HepG2 (cell line): ENCODE measurements at regions not wholly inside any gene's neighbourhood (a gene's known extent, or its start where the extent isn't known, plus 50 kb on each side); places are given as distances from the start of the nearest gene placed in this dataset.

ENCODE experiments used
- ATAC-seq: fragments of 200-7000 bp; cut with Tn5 transposase; 3 replicates; pipeline ENCODE4 v1.9.1; 2020; ENCODE audit warnings: mild to moderate bottlenecking, moderate library complexity
- BruUV-seq: library from RNA; stranded (reverse); fragments of 400-500 nt; replicated peaks from 2 replicates; lab custom pipeline; 2021; lab: Mats Ljungman, UMichigan
- CTCF ChIA-PET: fragments of 300-600 bp; formaldehyde crosslinking; extraction: SDS; loops from one replicate; lab custom pipeline; 2021; ENCODE audit warnings: low total read pairs, inconsistent platforms, low intra/inter-chr PET ratio; lab: Yijun Ruan, JAX
- POLR2A ChIA-PET: fragments of 350-600 bp; sonication (Branson Sonifier 250); formaldehyde crosslinking; loops from one replicate; lab custom pipeline; 2020; ENCODE audit warnings: antibody characterized with exemption, inconsistent platforms; lab: Yijun Ruan, JAX
- DNase-seq: peaks from one replicate; pipeline ENCODE4 v3.0.0-alpha.2; 2015; ENCODE audit warnings: low spot score
- FAIRE-seq: peaks from 3 replicates; lab custom pipeline; 2011; peaks lifted over from hg19 to GRCh38; lab: Jason Lieb, UNC
- H2AFZ ChIP-seq: one replicate; pipeline ENCODE4 v1.6.1; 2011; ENCODE audit warnings: low read length, inconsistent platforms
- H3K27ac ChIP-seq: fragments of 300-600 bp; 3 replicates; pipeline ENCODE4 v1.8.0; 2011; ENCODE audit warnings: mixed run types, mild to moderate bottlenecking, mixed read lengths, low read length, inconsistent platforms; ENCODE audit not compliant: insufficient read depth; ENCODE audit errors: extremely low read length
- H3K27me3 ChIP-seq, 2 experiments: fragments of 200-600 bp in 1 of 2; 2 replicates in 1 of 2; 3 replicates in 1 of 2; pipeline versions ENCODE4 v1.6.0 to v1.8.0; 2011; ENCODE audit warnings: low read length in 2 of 2, mild to moderate bottlenecking in 2 of 2, moderate library complexity in 2 of 2, inconsistent platforms in 1 of 2; ENCODE audit not compliant: insufficient read depth in 2 of 2, control insufficient read depth in 1 of 2
- H3K36me3 ChIP-seq, 2 experiments: fragments of 200-600 bp in 1 of 2; replicated peaks in 1 of 2; 2 replicates in 1 of 2; 3 replicates in 1 of 2; pipeline versions ENCODE4 v1.5.1 to v1.8.0; 2011; ENCODE audit warnings: low read length in 2 of 2, inconsistent platforms in 1 of 2; ENCODE audit not compliant: insufficient read depth in 2 of 2, control insufficient read depth in 1 of 2
- H3K4me1 ChIP-seq: 2 replicates; pipeline ENCODE4 v1.5.1; 2012; ENCODE audit warnings: low read length, inconsistent platforms; ENCODE audit not compliant: insufficient read depth
- H3K4me2 ChIP-seq: 2 replicates; pipeline ENCODE4 v1.6.0; 2011; ENCODE audit warnings: low read depth, low read length, inconsistent platforms
- H3K4me3 ChIP-seq, 3 experiments: fragments of 200-600 bp in 1 of 3; sonication (generic), shearing (Covaris generic) in 1 of 3; replicated peaks in 1 of 3; 2 replicates each; pipeline ENCODE4 v1.5.1; 2011 to 2016; ENCODE audit warnings: low read length in 3 of 3, inconsistent platforms in 2 of 3, low read depth in 2 of 3, mild to moderate bottlenecking in 2 of 3, control low read depth in 1 of 3, mixed read lengths in 1 of 3; ENCODE audit not compliant: insufficient read depth in 1 of 3
- H3K79me2 ChIP-seq: one replicate; pipeline ENCODE4 v1.6.1; 2011; ENCODE audit warnings: low read length, inconsistent platforms; ENCODE audit not compliant: insufficient read depth
- H3K9ac ChIP-seq: 2 replicates; pipeline ENCODE4 v1.6.0; 2011; ENCODE audit warnings: mild to moderate bottlenecking, low read depth, low read length, inconsistent platforms; ENCODE audit not compliant: insufficient read depth
- H3K9me3 ChIP-seq: 2 replicates; pipeline ENCODE4 v1.5.1; 2012; ENCODE audit warnings: mild to moderate bottlenecking, low read length
- H4K20me1 ChIP-seq: 2 replicates; pipeline ENCODE4 v1.6.0; 2011; ENCODE audit warnings: inconsistent platforms, mild to moderate bottlenecking, low read length, moderate library complexity; ENCODE audit not compliant: insufficient read depth
- BCL6 ChIP-seq: IDR thresholded peaks from 2 replicates; pipeline ENCODE4 v1.6.1; 2016; ENCODE audit warnings: missing genetic modification reagents, missing compliant biosample characterization
- ESRRA ChIP-seq: sonication (generic); formaldehyde crosslinking; IDR thresholded peaks from 2 replicates; pipeline ENCODE4 v1.5.1; 2020; ENCODE audit warnings: mild to moderate bottlenecking, low read depth, missing genetic modification reagents
- HNF4A ChIP-seq: sonication (generic); formaldehyde crosslinking; IDR thresholded peaks from 2 replicates; pipeline ENCODE4 v1.4.0; 2020; ENCODE audit warnings: missing genetic modification reagents
- PITX1 ChIP-seq: sonication (generic); formaldehyde crosslinking; IDR thresholded peaks from 2 replicates; pipeline ENCODE4 v1.5.1; 2020; ENCODE audit warnings: mild to moderate bottlenecking, missing genetic modification reagents
- SALL1 ChIP-seq: sonication (generic); formaldehyde crosslinking; IDR thresholded peaks from 2 replicates; pipeline ENCODE4 v1.8.0; 2022; ENCODE audit warnings: mild to moderate bottlenecking, missing genetic modification reagents
- TCF12 ChIP-seq, 2 experiments: fragments of 450-650 bp in 1 of 2; sonication (generic) in 1 of 2; formaldehyde crosslinking in 1 of 2; IDR thresholded peaks; 2 replicates each; pipeline versions ENCODE4 v1.6.1 to v1.8.0; 2017 to 2022; ENCODE audit warnings: antibody characterized with exemption in 1 of 2, mild to moderate bottlenecking in 1 of 2, missing genetic modification reagents in 1 of 2, moderate library complexity in 1 of 2
- ZNF343 ChIP-seq: sonication (generic); formaldehyde crosslinking; IDR thresholded peaks from 2 replicates; pipeline ENCODE4 v1.4.0; 2020; ENCODE audit warnings: mild to moderate bottlenecking, missing genetic modification reagents
- ZNF747 ChIP-seq: sonication (generic); formaldehyde crosslinking; IDR thresholded peaks from 2 replicates; pipeline ENCODE4 v1.8.1; 2023; ENCODE audit warnings: missing genetic modification reagents, mild to moderate bottlenecking, borderline replicate concordance
- WGBS: methylation state at CpG from one replicate; pipeline ENCODE4 v1.1.6; 2017; ENCODE audit warnings: low lambda C conversion rate; 5-methylcytosine and 5-hydroxymethylcytosine counted together
- in situ Hi-C: cut with HindIII; loops from 2 replicates; pipeline ENCODE4 v1.10.0; 2017; ENCODE audit warnings: low pct_unique_long_range_greater_than_20kb; ENCODE audit not compliant: extremely low pct_ligation_motif_present
- intact Hi-C: fragments of 100-400 bp; cut with micrococcal nuclease; formaldehyde crosslinking; loops from one replicate; pipeline ENCODE4 v1.10.0; 2022; ENCODE audit not compliant: unreplicated experiment
- TF ChIP-seq, protein P1 (sequence below): sonication (generic); formaldehyde crosslinking; IDR thresholded peaks from 2 replicates; pipeline ENCODE4 v1.4.0; 2020; ENCODE audit warnings: mild to moderate bottlenecking, missing genetic modification reagents
- TF ChIP-seq, protein P2 (sequence below): sonication (generic); formaldehyde crosslinking; IDR thresholded peaks from 2 replicates; pipeline ENCODE4 v1.5.1; 2020; ENCODE audit warnings: mild to moderate bottlenecking, missing genetic modification reagents, borderline replicate concordance
- TF ChIP-seq, protein P3 (sequence below): sonication (generic); formaldehyde crosslinking; IDR thresholded peaks from 2 replicates; pipeline ENCODE4 v1.8.0; 2022; ENCODE audit warnings: mild to moderate bottlenecking, missing genetic modification reagents; ENCODE audit not compliant: insufficient replicate concordance

DNA sequence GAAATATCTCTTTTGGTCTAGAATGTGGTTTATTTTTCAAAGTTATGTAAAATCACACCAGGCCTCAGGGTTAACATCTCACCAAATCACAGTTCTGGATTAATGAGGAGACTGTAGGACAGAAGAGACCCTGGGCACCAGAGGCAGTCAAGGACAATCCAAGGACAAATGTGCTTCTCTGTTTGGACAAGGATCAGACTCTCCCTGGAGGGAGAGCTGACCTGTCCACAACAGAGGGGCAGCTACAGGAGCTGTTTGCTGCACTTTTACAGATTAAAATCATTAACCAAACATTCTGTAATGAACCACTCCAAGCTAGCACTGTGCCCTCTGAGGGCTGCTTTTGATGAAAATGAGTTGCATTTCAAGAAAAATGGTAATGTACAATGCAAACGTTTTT is 690.6 kb upstream of the SLC8A1 start:
- no peak overlapping the region for H3K4me3 ChIP-seq
- H3K9ac ChIP-seq, result no peak overlapping the region
- no peak overlapping the region for H3K4me2 ChIP-seq
- CTCF ChIA-PET, result no interaction called here
- H3K27ac ChIP-seq, result no peak overlapping the region
- intact Hi-C loops (loop anchor here (10.0 kb wide), 1 partner anchor 1248 kb away; no protein-coding TSS in a partner anchor), in situ Hi-C loops (no loop called here)
- DNase-seq, result peak; percentile 8
- H3K27me3 ChIP-seq, result no peaks in the 10 kb centered on the region
- no peaks in the 10 kb centered on the region for H3K79me2 ChIP-seq
- H3K36me3 ChIP-seq, result no peaks in the 10 kb centered on the region
- BruUV-seq, result no TSS peak
- H3K9me3 ChIP-seq, result no peaks in the 10 kb centered on the region
- no peak overlapping the region for H2AFZ ChIP-seq
- peak; percentile 88 for ATAC-seq
- H3K4me1 ChIP-seq, result peaks cover 14% of the 10 kb centered on the region
- 0% methylated on average over 1 of the region's 1 CpG for WGBS
- H4K20me1 ChIP-seq, result no peaks in the 10 kb centered on the region
- FAIRE-seq, result no peak
- POLR2A ChIA-PET, result no interaction called here
- TF ChIP-seq, protein P1, sequence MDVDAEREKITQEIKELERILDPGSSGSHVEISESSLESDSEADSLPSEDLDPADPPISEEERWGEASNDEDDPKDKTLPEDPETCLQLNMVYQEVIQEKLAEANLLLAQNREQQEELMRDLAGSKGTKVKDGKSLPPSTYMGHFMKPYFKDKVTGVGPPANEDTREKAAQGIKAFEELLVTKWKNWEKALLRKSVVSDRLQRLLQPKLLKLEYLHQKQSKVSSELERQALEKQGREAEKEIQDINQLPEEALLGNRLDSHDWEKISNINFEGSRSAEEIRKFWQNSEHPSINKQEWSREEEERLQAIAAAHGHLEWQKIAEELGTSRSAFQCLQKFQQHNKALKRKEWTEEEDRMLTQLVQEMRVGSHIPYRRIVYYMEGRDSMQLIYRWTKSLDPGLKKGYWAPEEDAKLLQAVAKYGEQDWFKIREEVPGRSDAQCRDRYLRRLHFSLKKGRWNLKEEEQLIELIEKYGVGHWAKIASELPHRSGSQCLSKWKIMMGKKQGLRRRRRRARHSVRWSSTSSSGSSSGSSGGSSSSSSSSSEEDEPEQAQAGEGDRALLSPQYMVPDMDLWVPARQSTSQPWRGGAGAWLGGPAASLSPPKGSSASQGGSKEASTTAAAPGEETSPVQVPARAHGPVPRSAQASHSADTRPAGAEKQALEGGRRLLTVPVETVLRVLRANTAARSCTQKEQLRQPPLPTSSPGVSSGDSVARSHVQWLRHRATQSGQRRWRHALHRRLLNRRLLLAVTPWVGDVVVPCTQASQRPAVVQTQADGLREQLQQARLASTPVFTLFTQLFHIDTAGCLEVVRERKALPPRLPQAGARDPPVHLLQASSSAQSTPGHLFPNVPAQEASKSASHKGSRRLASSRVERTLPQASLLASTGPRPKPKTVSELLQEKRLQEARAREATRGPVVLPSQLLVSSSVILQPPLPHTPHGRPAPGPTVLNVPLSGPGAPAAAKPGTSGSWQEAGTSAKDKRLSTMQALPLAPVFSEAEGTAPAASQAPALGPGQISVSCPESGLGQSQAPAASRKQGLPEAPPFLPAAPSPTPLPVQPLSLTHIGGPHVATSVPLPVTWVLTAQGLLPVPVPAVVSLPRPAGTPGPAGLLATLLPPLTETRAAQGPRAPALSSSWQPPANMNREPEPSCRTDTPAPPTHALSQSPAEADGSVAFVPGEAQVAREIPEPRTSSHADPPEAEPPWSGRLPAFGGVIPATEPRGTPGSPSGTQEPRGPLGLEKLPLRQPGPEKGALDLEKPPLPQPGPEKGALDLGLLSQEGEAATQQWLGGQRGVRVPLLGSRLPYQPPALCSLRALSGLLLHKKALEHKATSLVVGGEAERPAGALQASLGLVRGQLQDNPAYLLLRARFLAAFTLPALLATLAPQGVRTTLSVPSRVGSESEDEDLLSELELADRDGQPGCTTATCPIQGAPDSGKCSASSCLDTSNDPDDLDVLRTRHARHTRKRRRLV, result no peak
- TF ChIP-seq TCF12 (IDR thresholded peaks at IDR 0.05), result no peak
- no peak for TF ChIP-seq TCF12 (CRISPR knock-in tag; IDR thresholded peaks at IDR 0.05)
- TF ChIP-seq, protein P2, sequence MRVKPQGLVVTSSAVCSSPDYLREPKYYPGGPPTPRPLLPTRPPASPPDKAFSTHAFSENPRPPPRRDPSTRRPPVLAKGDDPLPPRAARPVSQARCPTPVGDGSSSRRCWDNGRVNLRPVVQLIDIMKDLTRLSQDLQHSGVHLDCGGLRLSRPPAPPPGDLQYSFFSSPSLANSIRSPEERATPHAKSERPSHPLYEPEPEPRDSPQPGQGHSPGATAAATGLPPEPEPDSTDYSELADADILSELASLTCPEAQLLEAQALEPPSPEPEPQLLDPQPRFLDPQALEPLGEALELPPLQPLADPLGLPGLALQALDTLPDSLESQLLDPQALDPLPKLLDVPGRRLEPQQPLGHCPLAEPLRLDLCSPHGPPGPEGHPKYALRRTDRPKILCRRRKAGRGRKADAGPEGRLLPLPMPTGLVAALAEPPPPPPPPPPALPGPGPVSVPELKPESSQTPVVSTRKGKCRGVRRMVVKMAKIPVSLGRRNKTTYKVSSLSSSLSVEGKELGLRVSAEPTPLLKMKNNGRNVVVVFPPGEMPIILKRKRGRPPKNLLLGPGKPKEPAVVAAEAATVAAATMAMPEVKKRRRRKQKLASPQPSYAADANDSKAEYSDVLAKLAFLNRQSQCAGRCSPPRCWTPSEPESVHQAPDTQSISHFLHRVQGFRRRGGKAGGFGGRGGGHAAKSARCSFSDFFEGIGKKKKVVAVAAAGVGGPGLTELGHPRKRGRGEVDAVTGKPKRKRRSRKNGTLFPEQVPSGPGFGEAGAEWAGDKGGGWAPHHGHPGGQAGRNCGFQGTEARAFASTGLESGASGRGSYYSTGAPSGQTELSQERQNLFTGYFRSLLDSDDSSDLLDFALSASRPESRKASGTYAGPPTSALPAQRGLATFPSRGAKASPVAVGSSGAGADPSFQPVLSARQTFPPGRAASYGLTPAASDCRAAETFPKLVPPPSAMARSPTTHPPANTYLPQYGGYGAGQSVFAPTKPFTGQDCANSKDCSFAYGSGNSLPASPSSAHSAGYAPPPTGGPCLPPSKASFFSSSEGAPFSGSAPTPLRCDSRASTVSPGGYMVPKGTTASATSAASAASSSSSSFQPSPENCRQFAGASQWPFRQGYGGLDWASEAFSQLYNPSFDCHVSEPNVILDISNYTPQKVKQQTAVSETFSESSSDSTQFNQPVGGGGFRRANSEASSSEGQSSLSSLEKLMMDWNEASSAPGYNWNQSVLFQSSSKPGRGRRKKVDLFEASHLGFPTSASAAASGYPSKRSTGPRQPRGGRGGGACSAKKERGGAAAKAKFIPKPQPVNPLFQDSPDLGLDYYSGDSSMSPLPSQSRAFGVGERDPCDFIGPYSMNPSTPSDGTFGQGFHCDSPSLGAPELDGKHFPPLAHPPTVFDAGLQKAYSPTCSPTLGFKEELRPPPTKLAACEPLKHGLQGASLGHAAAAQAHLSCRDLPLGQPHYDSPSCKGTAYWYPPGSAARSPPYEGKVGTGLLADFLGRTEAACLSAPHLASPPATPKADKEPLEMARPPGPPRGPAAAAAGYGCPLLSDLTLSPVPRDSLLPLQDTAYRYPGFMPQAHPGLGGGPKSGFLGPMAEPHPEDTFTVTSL, result peak; percentile 42; the same call in 1 of the 2 replicates
- peak; percentile 52 for TF ChIP-seq HNF4A (CRISPR knock-in tag)
- peak; percentile 48; the same call in 1 of the 2 replicates for TF ChIP-seq PITX1 (CRISPR knock-in tag)
- TF ChIP-seq, protein P3, sequence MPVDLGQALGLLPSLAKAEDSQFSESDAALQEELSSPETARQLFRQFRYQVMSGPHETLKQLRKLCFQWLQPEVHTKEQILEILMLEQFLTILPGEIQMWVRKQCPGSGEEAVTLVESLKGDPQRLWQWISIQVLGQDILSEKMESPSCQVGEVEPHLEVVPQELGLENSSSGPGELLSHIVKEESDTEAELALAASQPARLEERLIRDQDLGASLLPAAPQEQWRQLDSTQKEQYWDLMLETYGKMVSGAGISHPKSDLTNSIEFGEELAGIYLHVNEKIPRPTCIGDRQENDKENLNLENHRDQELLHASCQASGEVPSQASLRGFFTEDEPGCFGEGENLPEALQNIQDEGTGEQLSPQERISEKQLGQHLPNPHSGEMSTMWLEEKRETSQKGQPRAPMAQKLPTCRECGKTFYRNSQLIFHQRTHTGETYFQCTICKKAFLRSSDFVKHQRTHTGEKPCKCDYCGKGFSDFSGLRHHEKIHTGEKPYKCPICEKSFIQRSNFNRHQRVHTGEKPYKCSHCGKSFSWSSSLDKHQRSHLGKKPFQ (CRISPR knock-in tag), result no peak
- 0 out of 2 replicates have a peak, but pooled peaks have one; percentile 24 for TF ChIP-seq ZNF747 (CRISPR knock-in tag)
- TF ChIP-seq ZNF343 (CRISPR knock-in tag), result no peak
- TF ChIP-seq ESRRA (CRISPR knock-in tag), result peak; percentile 98
- 0 out of 2 replicates have a peak, but pooled peaks have one; percentile 38 for TF ChIP-seq BCL6 (CRISPR knock-in tag)
- peak; percentile 60 for TF ChIP-seq SALL1 (CRISPR knock-in tag)
